ENCODE measurements at regions not wholly inside any gene's neighbourhood (a gene's known extent, or its start where the extent isn't known, plus 50 kb on each side); places are given as distances from the start of the nearest gene placed in this dataset.

GRCh38 chr3:181881749-181882148 is 170.0 kb downstream of the SOX2 start:
- Mint-ChIP-seq H3K4me3 (ENCODE audit: unreplicated experiment) (no peak overlapping the region), H3K9me3 (ENCODE audit: unreplicated experiment) (no peaks in the 10 kb centered on the region), H3K36me3 (ENCODE audit: unreplicated experiment) (no peaks in the 10 kb centered on the region), H3K27me3 (ENCODE audit: unreplicated experiment) (no peaks in the 10 kb centered on the region), H3K4me1 (ENCODE audit: unreplicated experiment) (no peaks in the 10 kb centered on the region), H3K27ac (ENCODE audit: unreplicated experiment) (no peak overlapping the region)
- TF ChIP-seq CTCF (IDR thresholded peaks at IDR 0.05): no peak
- no peak for DNase-seq (ENCODE audit: extremely low spot score, unreplicated experiment)

- Mint-ChIP-seq H3K27me3 (ENCODE audit: unreplicated experiment) (no peaks in the 10 kb centered on the region), H3K9me3 (ENCODE audit: unreplicated experiment) (no peaks in the 10 kb centered on the region), H3K36me3 (ENCODE audit: unreplicated experiment) (no peaks in the 10 kb centered on the region), H3K4me3 (ENCODE audit: unreplicated experiment) (no peak overlapping the region), H3K4me1 (ENCODE audit: unreplicated experiment) (no peaks in the 10 kb centered on the region), H3K27ac (ENCODE audit: unreplicated experiment) (no peak overlapping the region)
- no peak for DNase-seq (ENCODE audit: extremely low spot score, unreplicated experiment)
- no peak for TF ChIP-seq CTCF (IDR thresholded peaks at IDR 0.05)
These were observed 174.3 kb downstream of the SOX2 start for GRCh38 chr3:181885868-181886630.

- Mint-ChIP-seq H3K27me3 (ENCODE audit: unreplicated experiment) (no peaks in the 10 kb centered on the region), H3K9me3 (ENCODE audit: unreplicated experiment) (no peaks in the 10 kb centered on the region), H3K4me1 (ENCODE audit: unreplicated experiment) (no peaks in the 10 kb centered on the region), H3K27ac (ENCODE audit: unreplicated experiment) (no peak overlapping the region), H3K36me3 (ENCODE audit: unreplicated experiment) (no peaks in the 10 kb centered on the region), H3K4me3 (ENCODE audit: unreplicated experiment) (no peak overlapping the region)
- no peak for DNase-seq (ENCODE audit: extremely low spot score, unreplicated experiment)
- no peak for TF ChIP-seq CTCF (IDR thresholded peaks at IDR 0.05)
These were observed 175.0 kb downstream of the SOX2 start for GRCh38 chr3:181886676-181887075.

- no peaks in the 10 kb centered on the region for H3K27me3 Mint-ChIP-seq (ENCODE audit: unreplicated experiment)
- no peaks in the 10 kb centered on the region for H3K36me3 Mint-ChIP-seq (ENCODE audit: unreplicated experiment)
- TF ChIP-seq CTCF (IDR thresholded peaks at IDR 0.05): no peak
- DNase-seq (ENCODE audit: extremely low spot score, unreplicated experiment): no peak
- no peak overlapping the region for H3K4me3 Mint-ChIP-seq (ENCODE audit: unreplicated experiment)
- H3K4me1 Mint-ChIP-seq (ENCODE audit: unreplicated experiment): no peaks in the 10 kb centered on the region
- H3K27ac Mint-ChIP-seq (ENCODE audit: unreplicated experiment): no peak overlapping the region
- H3K9me3 Mint-ChIP-seq (ENCODE audit: unreplicated experiment): no peaks in the 10 kb centered on the region
These were observed 176.0 kb downstream of the SOX2 start for GRCh38 chr3:181887685-181888084.

- H3K36me3 Mint-ChIP-seq (ENCODE audit: unreplicated experiment): no peaks in the 10 kb centered on the region
- H3K4me3 Mint-ChIP-seq (ENCODE audit: unreplicated experiment): no peak overlapping the region
- H3K9me3 Mint-ChIP-seq (ENCODE audit: unreplicated experiment): no peaks in the 10 kb centered on the region
- TF ChIP-seq CTCF (IDR thresholded peaks at IDR 0.05): no peak
- no peak for DNase-seq (ENCODE audit: extremely low spot score, unreplicated experiment)
- H3K27me3 Mint-ChIP-seq (ENCODE audit: unreplicated experiment): no peaks in the 10 kb centered on the region
- no peak overlapping the region for H3K27ac Mint-ChIP-seq (ENCODE audit: unreplicated experiment)
- H3K4me1 Mint-ChIP-seq (ENCODE audit: unreplicated experiment): no peaks in the 10 kb centered on the region
These were observed 176.5 kb downstream of the SOX2 start for GRCh38 chr3:181888234-181888633.

All from osteocyte (in vitro differentiated cells).